OCI-LY1 (cell line): ENCODE measurements at regions not wholly inside any gene's neighbourhood (a gene's known extent, or its start where the extent isn't known, plus 50 kb on each side); places are given as distances from the start of the nearest gene placed in this dataset.

ENCODE experiments used
- EZH2 ChIP-seq: fragments of 200-600 bp; sonication (generic), shearing (Covaris generic); IDR thresholded peaks from 2 replicates; pipeline ENCODE4 v1.8.0; 2017; ENCODE audit warnings: borderline replicate concordance, mixed run types, mild to moderate bottlenecking, antibody characterized with exemption, low read length, moderate library complexity, mixed read lengths
- TF ChIP-seq, protein P1 (sequence below): fragments of 200-600 bp; sonication (generic), shearing (Covaris generic); IDR thresholded peaks from 2 replicates; pipeline ENCODE4 v1.5.1; 2017; ENCODE audit warnings: mild to moderate bottlenecking, antibody characterized with exemption, low read length, moderate library complexity, mixed read lengths

DNA sequence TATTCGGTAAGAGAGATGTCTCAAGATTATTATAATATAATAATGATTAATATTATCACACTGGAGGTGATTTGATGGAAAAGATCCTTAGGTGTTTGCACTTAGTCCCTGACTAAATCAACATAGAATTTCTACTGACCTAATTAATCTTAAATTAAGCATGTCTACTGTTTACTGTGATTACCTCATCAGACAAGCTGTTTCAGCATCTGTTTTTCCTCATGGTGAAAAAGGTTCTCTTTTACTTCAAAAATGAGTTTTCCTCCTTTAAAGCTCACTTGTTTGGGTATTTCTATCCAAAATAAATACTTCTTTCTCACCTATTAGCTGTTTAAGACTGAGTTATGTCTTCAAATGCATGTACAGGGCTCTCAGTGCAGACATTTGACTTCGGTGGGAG lies 407.8 kb downstream of the NKX6-1 start:
- TF ChIP-seq, protein P1, sequence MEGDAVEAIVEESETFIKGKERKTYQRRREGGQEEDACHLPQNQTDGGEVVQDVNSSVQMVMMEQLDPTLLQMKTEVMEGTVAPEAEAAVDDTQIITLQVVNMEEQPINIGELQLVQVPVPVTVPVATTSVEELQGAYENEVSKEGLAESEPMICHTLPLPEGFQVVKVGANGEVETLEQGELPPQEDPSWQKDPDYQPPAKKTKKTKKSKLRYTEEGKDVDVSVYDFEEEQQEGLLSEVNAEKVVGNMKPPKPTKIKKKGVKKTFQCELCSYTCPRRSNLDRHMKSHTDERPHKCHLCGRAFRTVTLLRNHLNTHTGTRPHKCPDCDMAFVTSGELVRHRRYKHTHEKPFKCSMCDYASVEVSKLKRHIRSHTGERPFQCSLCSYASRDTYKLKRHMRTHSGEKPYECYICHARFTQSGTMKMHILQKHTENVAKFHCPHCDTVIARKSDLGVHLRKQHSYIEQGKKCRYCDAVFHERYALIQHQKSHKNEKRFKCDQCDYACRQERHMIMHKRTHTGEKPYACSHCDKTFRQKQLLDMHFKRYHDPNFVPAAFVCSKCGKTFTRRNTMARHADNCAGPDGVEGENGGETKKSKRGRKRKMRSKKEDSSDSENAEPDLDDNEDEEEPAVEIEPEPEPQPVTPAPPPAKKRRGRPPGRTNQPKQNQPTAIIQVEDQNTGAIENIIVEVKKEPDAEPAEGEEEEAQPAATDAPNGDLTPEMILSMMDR, result no peak
- TF ChIP-seq EZH2, result no peak
